Neuronal stem cell (in vitro differentiated cells): ENCODE measurements at regions not wholly inside any gene's neighbourhood (a gene's known extent, or its start where the extent isn't known, plus 50 kb on each side); places are given as distances from the start of the nearest gene placed in this dataset.

ENCODE experiments used
- DNase-seq: peaks from one replicate; pipeline ENCODE4 v3.0.0-alpha.2; 2013; ENCODE audit warnings: low spot score
- H2AFZ ChIP-seq: one replicate; pipeline ENCODE4 v1.6.1; 2013; ENCODE audit warnings: mild to moderate bottlenecking, low read length, inconsistent platforms
- H2AK5ac ChIP-seq: 2 replicates; pipeline ENCODE4 v1.6.1; 2013; ENCODE audit warnings: low read depth, mild to moderate bottlenecking, inconsistent platforms, low read length, moderate library complexity, mixed read lengths
- H2BK120ac ChIP-seq: 2 replicates; pipeline ENCODE4 v1.6.1; 2013; ENCODE audit warnings: low read depth, mild to moderate bottlenecking, inconsistent platforms, low read length, moderate library complexity, mixed read lengths
- H2BK12ac ChIP-seq: one replicate; pipeline ENCODE4 v1.6.1; 2013; ENCODE audit warnings: low read length, inconsistent platforms
- H2BK15ac ChIP-seq: 2 replicates; pipeline ENCODE4 v1.6.1; 2013; ENCODE audit warnings: mild to moderate bottlenecking, low read length, inconsistent platforms, mixed read lengths
- H2BK5ac ChIP-seq: one replicate; pipeline ENCODE4 v1.6.1; 2013; ENCODE audit warnings: inconsistent platforms, mild to moderate bottlenecking, low read length, moderate library complexity
- H3K14ac ChIP-seq: one replicate; pipeline ENCODE4 v1.6.1; 2013; ENCODE audit warnings: low read length, inconsistent platforms
- H3K18ac ChIP-seq: 2 replicates; pipeline ENCODE4 v1.6.1; 2013; ENCODE audit warnings: low read length, inconsistent platforms
- H3K23ac ChIP-seq: 2 replicates; pipeline ENCODE4 v1.6.1; 2013; ENCODE audit warnings: low read depth, mild to moderate bottlenecking, mixed read lengths, low read length, inconsistent platforms; ENCODE audit not compliant: poor library complexity
- H3K27ac ChIP-seq: replicated peaks from 3 replicates; pipeline ENCODE4 v1.5.1; 2013; ENCODE audit warnings: low read length, inconsistent platforms
- H3K27me3 ChIP-seq, 3 experiments: 2 replicates each; pipeline ENCODE4 v1.6.1; 2013; ENCODE audit warnings: low read length in 3 of 3, mild to moderate bottlenecking in 2 of 3, inconsistent platforms in 1 of 3, low read depth in 1 of 3, mixed read lengths in 1 of 3, moderate library complexity in 1 of 3; ENCODE audit not compliant: control insufficient read depth in 3 of 3, insufficient read depth in 3 of 3
- H3K36me3 ChIP-seq, 2 donors: replicated peaks in 1 of 2; 2 replicates each; pipeline ENCODE4 v1.6.1; 2013; ENCODE audit warnings: low read length in 2 of 2; ENCODE audit not compliant: control insufficient read depth in 2 of 2, insufficient read depth in 2 of 2
- H3K4ac ChIP-seq: 2 replicates; pipeline ENCODE4 v1.6.1; 2013; ENCODE audit warnings: inconsistent platforms, mild to moderate bottlenecking, low read length, moderate library complexity
- H3K4me1 ChIP-seq, 2 donors: 1 replicate in 1 of 2; 2 replicates in 1 of 2; pipeline ENCODE4 v1.6.1; 2013; ENCODE audit warnings: low read length in 2 of 2, low read depth in 1 of 2; ENCODE audit not compliant: control insufficient read depth in 2 of 2, insufficient read depth in 1 of 2
- H3K4me2 ChIP-seq: one replicate; pipeline ENCODE4 v1.6.1; 2013; ENCODE audit warnings: mild to moderate bottlenecking, low read length, inconsistent platforms; ENCODE audit not compliant: insufficient read depth, poor library complexity, severe bottlenecking
- H3K4me3 ChIP-seq, 2 donors: 2 replicates each; pipeline ENCODE4 v1.5.1; 2013; ENCODE audit warnings: low read length in 2 of 2, mild to moderate bottlenecking in 2 of 2, inconsistent platforms in 1 of 2, moderate library complexity in 1 of 2
- H3K79me1 ChIP-seq: one replicate; pipeline ENCODE4 v1.6.1; 2013; ENCODE audit warnings: low read depth, mild to moderate bottlenecking, inconsistent platforms, low read length, moderate library complexity
- H3K9ac ChIP-seq: one replicate; pipeline ENCODE4 v1.6.1; 2013; ENCODE audit warnings: mild to moderate bottlenecking, low read depth, low read length, inconsistent platforms; ENCODE audit not compliant: poor library complexity
- H3K9me3 ChIP-seq, 2 donors: replicated peaks in 1 of 2; 2 replicates each; pipeline versions ENCODE3 to v1.6.1; 2013; ENCODE audit warnings: low read length in 2 of 2, mild to moderate bottlenecking in 2 of 2, inconsistent platforms in 1 of 2, low read depth in 1 of 2, mixed read lengths in 1 of 2, moderate library complexity in 1 of 2; ENCODE audit not compliant: control insufficient read depth in 2 of 2, insufficient read depth in 1 of 2
- H4K8ac ChIP-seq: one replicate; pipeline ENCODE4 v1.6.1; 2013; ENCODE audit warnings: low read depth, mild to moderate bottlenecking, inconsistent platforms, low read length, moderate library complexity
- H4K91ac ChIP-seq: one replicate; pipeline ENCODE4 v1.6.1; 2013; ENCODE audit warnings: low read length, low read depth, mild to moderate bottlenecking, inconsistent platforms; ENCODE audit not compliant: poor library complexity
- WGBS, 2 donors: extraction: QIAGEN DNeasy Blood & Tissue Kit; methylation state at CpG; one replicate each; pipeline ENCODE4 v1.1.7; 2013; ENCODE audit warnings: missing lambda C conversion rate in 2 of 2, mixed read lengths in 1 of 2; ENCODE audit not compliant: insufficient read length in 2 of 2, insufficient replicate concordance in 1 of 2; ENCODE audit errors: extremely low coverage in 2 of 2; 5-methylcytosine and 5-hydroxymethylcytosine counted together

DNA sequence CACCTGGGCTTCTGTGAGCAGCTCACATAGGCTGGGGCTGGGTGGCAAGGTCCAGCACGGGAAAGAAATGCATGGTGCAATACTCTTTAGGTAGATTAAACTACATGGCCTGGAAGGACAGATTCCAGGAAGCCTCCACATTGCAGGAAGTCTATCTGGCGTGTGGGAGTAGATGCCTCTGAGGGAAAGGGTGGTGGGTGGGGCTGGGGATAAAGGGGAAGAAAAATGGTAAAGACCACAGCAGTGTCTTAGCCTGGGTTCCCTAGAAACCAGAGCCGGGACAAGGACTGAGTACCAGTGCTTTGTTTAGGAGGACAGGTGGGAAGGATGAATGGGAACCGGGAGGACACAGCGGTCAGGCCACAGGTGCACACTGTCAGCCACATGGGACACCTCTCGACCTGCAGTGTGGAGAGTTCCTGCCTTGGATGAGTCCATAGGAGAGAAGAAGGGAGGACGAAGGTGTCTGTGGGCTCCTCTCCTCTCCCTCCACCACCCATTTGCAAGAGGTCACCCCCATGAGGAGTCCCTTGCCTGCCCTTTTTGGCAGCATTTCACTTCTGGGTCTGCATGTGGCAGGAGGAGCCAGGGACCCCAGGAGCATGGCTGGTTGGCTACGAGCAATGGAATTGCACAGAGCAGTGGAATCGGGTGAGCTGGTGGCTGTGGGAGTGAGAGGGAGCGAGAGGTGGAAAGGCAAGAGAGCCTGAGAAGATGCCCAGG, 91.5 kb upstream of the HS6ST1 start:
- H3K27ac ChIP-seq = no peak overlapping the region
- no peak overlapping the region for H3K4ac ChIP-seq
- no peaks in the 10 kb centered on the region for H3K27me3 ChIP-seq
- no peak for DNase-seq
- H3K4me2 ChIP-seq = no peak overlapping the region
- H2BK12ac ChIP-seq = peak overlapping the region; percentile 42
- no peak overlapping the region for H2AK5ac ChIP-seq
- H3K36me3 ChIP-seq = no peaks in the 10 kb centered on the region
- H2BK120ac ChIP-seq = peak overlapping the region; percentile 57
- no peak overlapping the region for H3K23ac ChIP-seq
- no peak overlapping the region for H4K8ac ChIP-seq
- peak overlapping the region; percentile 89 for H2BK15ac ChIP-seq
- no peak overlapping the region for H2BK5ac ChIP-seq
- H3K79me1 ChIP-seq = no peaks in the 10 kb centered on the region
- peaks cover 10 to 25% of the 10 kb centered on the region in 2 donors for H3K4me1 ChIP-seq
- H2AFZ ChIP-seq = no peak overlapping the region
- no peak overlapping the region for H3K9ac ChIP-seq
- no peak overlapping the region for H3K4me3 ChIP-seq
- no peaks in the 10 kb centered on the region for H3K9me3 ChIP-seq
- peak overlapping the region; percentile 68 for H3K18ac ChIP-seq
- no CpG with 5 or more reads among the region's 10 CpGs for WGBS, 2 donors
- H4K91ac ChIP-seq = no peak overlapping the region
- H3K14ac ChIP-seq = no peak overlapping the region

DNA sequence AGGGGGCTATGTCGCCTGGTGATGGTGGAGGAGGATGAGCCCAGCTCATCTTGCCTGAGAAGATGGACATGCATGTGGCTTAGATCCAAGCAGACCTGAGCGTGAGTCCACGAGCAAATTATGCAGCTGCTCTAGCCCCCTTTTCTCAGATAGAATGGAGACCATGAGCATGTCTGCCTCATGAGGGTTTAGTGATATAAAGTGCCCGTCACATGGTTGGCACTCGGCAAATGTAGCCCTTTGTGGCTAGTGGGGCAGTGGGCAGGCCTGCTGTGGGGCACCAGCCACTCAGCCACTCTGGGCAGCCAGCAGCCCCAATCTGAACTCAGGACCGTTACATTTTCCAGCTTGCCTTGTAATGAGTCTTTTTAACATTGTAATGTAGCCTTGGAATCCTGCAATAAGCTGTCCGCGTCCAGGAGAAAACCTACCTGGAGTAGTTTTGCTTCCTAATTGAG, 92.1 kb upstream of the HS6ST1 start:
- Histone ChIP-seq H3K4me3 (no peak overlapping the region), H3K36me3 (no peaks in the 10 kb centered on the region), H3K4me1 (peaks cover 10 to 25% of the 10 kb centered on the region in 2 donors), H3K23ac (no peak overlapping the region), H4K8ac (no peak overlapping the region), H3K14ac (no peak overlapping the region), H2BK5ac (no peak overlapping the region), H2AFZ (no peak overlapping the region), H3K27me3 (no peaks in the 10 kb centered on the region), H2AK5ac (no peak overlapping the region), H2BK12ac (peak overlapping the region; percentile 42), H2BK120ac (no peak overlapping the region), H3K79me1 (no peaks in the 10 kb centered on the region), H2BK15ac (peak overlapping the region; percentile 89), H3K27ac (no peak overlapping the region), H3K4me2 (no peak overlapping the region), H3K18ac (peak overlapping the region; percentile 46), H3K9me3 (peaks cover 0 to 2% of the 10 kb centered on the region in 2 donors), H4K91ac (no peak overlapping the region), H3K4ac (no peak overlapping the region), H3K9ac (no peak overlapping the region)
- DNase-seq = no peak
- no CpG with 5 or more reads among the region's 8 CpGs for WGBS, 2 donors

DNA sequence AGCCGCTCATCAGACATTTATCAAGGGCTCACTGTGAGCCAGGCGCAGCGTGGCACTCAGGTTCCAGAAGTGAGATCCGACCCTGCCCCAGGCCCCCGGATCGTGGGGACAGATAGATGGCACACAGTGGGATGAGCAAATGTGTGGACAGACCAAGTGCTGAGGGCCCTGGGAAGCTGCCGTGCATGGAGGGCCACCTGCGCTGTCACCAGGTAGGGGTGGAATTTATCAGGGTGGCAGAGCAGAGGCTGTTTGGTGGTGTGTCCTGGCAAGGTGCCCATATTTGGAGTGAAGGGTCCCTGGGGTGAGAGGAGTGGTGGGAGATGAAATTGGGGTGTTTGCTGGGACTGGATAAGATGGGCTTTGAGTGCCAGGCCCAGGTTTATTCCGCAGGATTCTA, 92.8 kb upstream of the HS6ST1 start:
- H4K8ac ChIP-seq = no peak overlapping the region
- H3K9me3 ChIP-seq = peaks cover 0 to 7% of the 10 kb centered on the region in 2 donors
- H2AK5ac ChIP-seq = peak overlapping the region; percentile 64
- no peak overlapping the region for H3K23ac ChIP-seq
- no peak overlapping the region for H2BK5ac ChIP-seq
- WGBS, 2 donors = no CpG with 5 or more reads among the region's 9 CpGs
- no peak overlapping the region for H2AFZ ChIP-seq
- no peak overlapping the region for H3K14ac ChIP-seq
- H4K91ac ChIP-seq = no peak overlapping the region
- no peak overlapping the region for H2BK15ac ChIP-seq
- no peaks in the 10 kb centered on the region for H3K36me3 ChIP-seq
- peak overlapping the region; percentile 63 for H3K9ac ChIP-seq
- H2BK12ac ChIP-seq = no peak overlapping the region
- H3K27ac ChIP-seq = no peak overlapping the region
- no peak for DNase-seq
- H3K4me2 ChIP-seq = no peak overlapping the region
- no peaks in the 10 kb centered on the region for H3K27me3 ChIP-seq
- H3K4me3 ChIP-seq = no peak overlapping the region
- no peak overlapping the region for H3K18ac ChIP-seq
- no peaks in the 10 kb centered on the region for H3K79me1 ChIP-seq
- peaks cover 9 to 20% of the 10 kb centered on the region in 2 donors for H3K4me1 ChIP-seq
- no peak overlapping the region for H3K4ac ChIP-seq
- no peak overlapping the region for H2BK120ac ChIP-seq

GRCh38 chr2:128412181-128412871, 93.7 kb upstream of the HS6ST1 start:
- Histone ChIP-seq H3K4me1 (peaks cover 7 to 11% of the 10 kb centered on the region in 2 donors), H3K14ac (no peak overlapping the region), H3K9ac (no peak overlapping the region), H3K9me3 (peaks cover 0 to 7% of the 10 kb centered on the region in 2 donors), H3K23ac (no peak overlapping the region), H4K91ac (no peak overlapping the region), H3K18ac (peak overlapping the region; percentile 77), H4K8ac (no peak overlapping the region), H3K4ac (no peak overlapping the region), H3K36me3 (no peaks in the 10 kb centered on the region), H2AK5ac (no peak overlapping the region), H2BK12ac (no peak overlapping the region), H2BK15ac (no peak overlapping the region), H3K4me2 (no peak overlapping the region), H2BK5ac (no peak overlapping the region), H3K4me3 (no peak overlapping the region), H2BK120ac (no peak overlapping the region), H3K27me3 (no peaks in the 10 kb centered on the region), H3K79me1 (no peaks in the 10 kb centered on the region), H3K27ac (no peak overlapping the region), H2AFZ (no peak overlapping the region)
- no peak for DNase-seq
- no CpG with 5 or more reads among the region's 7 CpGs for WGBS, 2 donors
